DOHH2 (cell line): ENCODE measurements at regions not wholly inside any gene's neighbourhood (a gene's known extent, or its start where the extent isn't known, plus 50 kb on each side); places are given as distances from the start of the nearest gene placed in this dataset.

Source experiments
- H3F3A ChIP-seq: fragments of 200-600 bp; sonication (generic), shearing (Covaris generic); 2 replicates; pipeline ENCODE4 v1.6.0; 2016; ENCODE audit warnings: antibody characterized with exemption, mild to moderate bottlenecking; ENCODE audit not compliant: control insufficient read depth, insufficient read depth
- H3K27ac ChIP-seq: fragments of 200-600 bp; sonication (generic); 2 replicates; pipeline ENCODE4 v1.5.1; 2014; ENCODE audit warnings: low read depth, mild to moderate bottlenecking, low read length, moderate library complexity
- H3K27me3 ChIP-seq: fragments of 200-600 bp; sonication (generic); 2 replicates; pipeline ENCODE4 v1.6.1; 2014; ENCODE audit warnings: mild to moderate bottlenecking, low read length, mixed read lengths; ENCODE audit not compliant: control insufficient read depth
- H3K36me3 ChIP-seq: fragments of 200-600 bp; sonication (generic); 2 replicates; pipeline ENCODE4 v1.6.1; 2014; ENCODE audit warnings: mild to moderate bottlenecking, low read length, moderate library complexity, mixed read lengths; ENCODE audit not compliant: control insufficient read depth
- H3K4me1 ChIP-seq: fragments of 200-600 bp; sonication (generic); 2 replicates; pipeline ENCODE4 v1.6.1; 2014; ENCODE audit warnings: mild to moderate bottlenecking, low read length, mixed read lengths; ENCODE audit not compliant: control insufficient read depth
- H3K4me2 ChIP-seq: fragments of 200-600 bp; sonication (generic); 2 replicates; pipeline ENCODE4 v1.6.0; 2014; ENCODE audit warnings: mild to moderate bottlenecking, low read length, moderate library complexity
- H3K4me3 ChIP-seq: fragments of 200-600 bp; sonication (generic); 2 replicates; pipeline ENCODE4 v1.5.1; 2014; ENCODE audit warnings: mild to moderate bottlenecking, low read length, mixed read lengths
- H3K79me2 ChIP-seq: fragments of 200-600 bp; sonication (generic); 2 replicates; pipeline ENCODE4 v1.6.1; 2014; ENCODE audit warnings: mild to moderate bottlenecking, low read length, mixed read lengths; ENCODE audit not compliant: control insufficient read depth
- H3K9me2 ChIP-seq: fragments of 200-600 bp; sonication (generic); replicated peaks from 2 replicates; pipeline ENCODE4 v1.6.1; 2014; ENCODE audit warnings: mild to moderate bottlenecking, low read length, mixed read lengths; ENCODE audit not compliant: control insufficient read depth
- H3K9me3 ChIP-seq: fragments of 200-600 bp; sonication (generic); 2 replicates; pipeline ENCODE4 v1.6.1; 2014; ENCODE audit warnings: antibody characterized with exemption, low read length, mixed read lengths; ENCODE audit not compliant: control insufficient read depth, insufficient read depth
- H4K20me1 ChIP-seq: fragments of 200-600 bp; sonication (generic); 2 replicates; pipeline ENCODE4 v1.6.0; 2014; ENCODE audit warnings: low read depth, mild to moderate bottlenecking, antibody characterized with exemption, low read length, moderate library complexity; ENCODE audit not compliant: control insufficient read depth, insufficient read depth
- CTCF ChIP-seq: fragments of 200-600 bp; sonication (generic); IDR thresholded peaks from one replicate; pipeline ENCODE4 v1.5.1; 2014; ENCODE audit warnings: antibody characterized with exemption, mild to moderate bottlenecking, low read depth, low read length; ENCODE audit not compliant: poor library complexity, severe bottlenecking
- EZH2phosphoT487 ChIP-seq: fragments of 200-600 bp; sonication (generic); IDR thresholded peaks from 2 replicates; pipeline ENCODE4 v1.6.1; 2017; ENCODE audit warnings: borderline replicate concordance, mild to moderate bottlenecking, antibody characterized with exemption, low read length, moderate library complexity, mixed read lengths

GRCh38 chr6:167235005-167235404 is 56.1 kb upstream of the UNC93A start:
- Histone ChIP-seq H4K20me1 (no peaks in the 10 kb centered on the region), H3K27me3 (peaks cover 12% of the 10 kb centered on the region), H3K4me3 (no peak overlapping the region), H3F3A (no peaks in the 10 kb centered on the region), H3K27ac (no peak overlapping the region), H3K36me3 (no peaks in the 10 kb centered on the region), H3K9me3 (no peaks in the 10 kb centered on the region), H3K79me2 (no peaks in the 10 kb centered on the region), H3K4me2 (no peak overlapping the region), H3K9me2 (no peaks in the 10 kb centered on the region), H3K4me1 (no peaks in the 10 kb centered on the region)
- TF ChIP-seq EZH2phosphoT487, result no peak
- no peak for TF ChIP-seq CTCF

- peaks cover 7% of the 10 kb centered on the region for H3K27me3 ChIP-seq
- no peaks in the 10 kb centered on the region for H3K4me1 ChIP-seq
- TF ChIP-seq CTCF, result no peak
- TF ChIP-seq EZH2phosphoT487, result no peak
- H3K4me2 ChIP-seq, result no peak overlapping the region
- no peak overlapping the region for H3K27ac ChIP-seq
- no peaks in the 10 kb centered on the region for H3F3A ChIP-seq
- no peak overlapping the region for H3K4me3 ChIP-seq
- H4K20me1 ChIP-seq, result no peaks in the 10 kb centered on the region
- no peaks in the 10 kb centered on the region for H3K9me2 ChIP-seq
- H3K9me3 ChIP-seq, result no peaks in the 10 kb centered on the region
- H3K36me3 ChIP-seq, result no peaks in the 10 kb centered on the region
- no peaks in the 10 kb centered on the region for H3K79me2 ChIP-seq
Observed at GRCh38 chr6:167235421-167236238, 55.5 kb upstream of the UNC93A start.

GRCh38 chr6:167236239-167236571 is 54.9 kb upstream of the UNC93A start:
- H3K27me3 ChIP-seq, result peaks cover 7% of the 10 kb centered on the region
- H3K4me1 ChIP-seq, result no peaks in the 10 kb centered on the region
- no peaks in the 10 kb centered on the region for H3K9me2 ChIP-seq
- no peak overlapping the region for H3K27ac ChIP-seq
- no peak overlapping the region for H3K4me3 ChIP-seq
- no peaks in the 10 kb centered on the region for H4K20me1 ChIP-seq
- H3K9me3 ChIP-seq, result no peaks in the 10 kb centered on the region
- no peak overlapping the region for H3K4me2 ChIP-seq
- no peaks in the 10 kb centered on the region for H3F3A ChIP-seq
- no peak for TF ChIP-seq CTCF
- no peak for TF ChIP-seq EZH2phosphoT487
- no peaks in the 10 kb centered on the region for H3K36me3 ChIP-seq
- H3K79me2 ChIP-seq, result no peaks in the 10 kb centered on the region
